Keratinocyte (primary cell): ENCODE measurements at regions not wholly inside any gene's neighbourhood (a gene's known extent, or its start where the extent isn't known, plus 50 kb on each side); places are given as distances from the start of the nearest gene placed in this dataset.

Experiments used
- CTCF ChIP-seq, 3 experiments: IDR thresholded peaks in 1 of 3; conservative IDR thresholded peaks in 1 of 3; optimal IDR thresholded peaks in 1 of 3; 2 replicates in 2 of 3; 3 replicates in 1 of 3; pipeline versions ENCODE3 to v1.5.1; 2011; ENCODE audit warnings: low read length in 3 of 3, mild to moderate bottlenecking in 3 of 3, moderate library complexity in 2 of 3, control low read depth in 1 of 3, inconsistent platforms in 1 of 3; ENCODE audit not compliant: insufficient read depth in 2 of 3; ENCODE audit errors: extremely low read depth in 1 of 3
- EZH2 ChIP-seq: IDR thresholded peaks from one replicate; pipeline ENCODE4 v1.6.1; 2012; ENCODE audit warnings: inconsistent platforms, mild to moderate bottlenecking, low read length, moderate library complexity

DNA sequence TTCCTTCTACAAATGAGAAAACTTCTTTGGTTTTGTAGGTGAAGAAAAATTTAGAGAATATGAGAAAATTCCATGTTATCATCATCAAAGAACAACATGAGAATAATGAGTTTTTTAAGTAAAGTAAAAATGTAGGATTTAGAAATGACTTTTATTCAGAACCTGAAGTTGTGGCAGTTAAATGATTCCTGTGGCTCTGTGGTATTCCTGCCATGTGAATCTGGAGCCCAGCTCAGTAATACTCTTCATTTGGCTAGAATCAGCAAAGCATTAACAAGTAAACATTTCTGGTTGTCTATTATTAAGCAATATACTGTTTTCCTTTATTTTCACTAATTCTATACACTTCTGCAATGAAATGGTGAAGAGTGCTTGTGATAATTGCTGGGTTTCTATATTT is 95.6 kb upstream of the E2F7 start:
- TF ChIP-seq EZH2 (no peak), CTCF (optimal IDR thresholded peaks at IDR 0.05 in 1 of 3, IDR thresholded peaks at IDR 0.05 in 1 of 3, conservative IDR thresholded peaks at IDR 0.05 in 1 of 3; ENCODE audit: extremely low read depth in 1 of 3, insufficient read depth in 2 of 3, low read length in 3 of 3) (no peak)
